ENCODE measurements at regions not wholly inside any gene's neighbourhood (a gene's known extent, or its start where the extent isn't known, plus 50 kb on each side); places are given as distances from the start of the nearest gene placed in this dataset.

GRCh38 chr22:44424867-44425693 is 73.0 kb downstream of the RTL6 start:
- TF ChIP-seq MYC (IDR thresholded peaks at IDR 0.05; ENCODE audit: low read depth, low read length) (no peak), POLR2A (IDR thresholded peaks at IDR 0.05; ENCODE audit: extremely low read depth, insufficient read length) (no peak)
- TF ChIP-seq, protein P1, sequence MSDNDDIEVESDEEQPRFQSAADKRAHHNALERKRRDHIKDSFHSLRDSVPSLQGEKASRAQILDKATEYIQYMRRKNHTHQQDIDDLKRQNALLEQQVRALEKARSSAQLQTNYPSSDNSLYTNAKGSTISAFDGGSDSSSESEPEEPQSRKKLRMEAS (IDR thresholded peaks at IDR 0.05; ENCODE audit: low read depth, low read length): no peak
- TF ChIP-seq, protein P2, sequence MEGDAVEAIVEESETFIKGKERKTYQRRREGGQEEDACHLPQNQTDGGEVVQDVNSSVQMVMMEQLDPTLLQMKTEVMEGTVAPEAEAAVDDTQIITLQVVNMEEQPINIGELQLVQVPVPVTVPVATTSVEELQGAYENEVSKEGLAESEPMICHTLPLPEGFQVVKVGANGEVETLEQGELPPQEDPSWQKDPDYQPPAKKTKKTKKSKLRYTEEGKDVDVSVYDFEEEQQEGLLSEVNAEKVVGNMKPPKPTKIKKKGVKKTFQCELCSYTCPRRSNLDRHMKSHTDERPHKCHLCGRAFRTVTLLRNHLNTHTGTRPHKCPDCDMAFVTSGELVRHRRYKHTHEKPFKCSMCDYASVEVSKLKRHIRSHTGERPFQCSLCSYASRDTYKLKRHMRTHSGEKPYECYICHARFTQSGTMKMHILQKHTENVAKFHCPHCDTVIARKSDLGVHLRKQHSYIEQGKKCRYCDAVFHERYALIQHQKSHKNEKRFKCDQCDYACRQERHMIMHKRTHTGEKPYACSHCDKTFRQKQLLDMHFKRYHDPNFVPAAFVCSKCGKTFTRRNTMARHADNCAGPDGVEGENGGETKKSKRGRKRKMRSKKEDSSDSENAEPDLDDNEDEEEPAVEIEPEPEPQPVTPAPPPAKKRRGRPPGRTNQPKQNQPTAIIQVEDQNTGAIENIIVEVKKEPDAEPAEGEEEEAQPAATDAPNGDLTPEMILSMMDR (IDR thresholded peaks at IDR 0.05; ENCODE audit: low read depth, low read length): no peak
- no peak overlapping the region for H3K4me3 ChIP-seq (ENCODE audit: low read depth, low read length)
- DNase-seq (ENCODE audit: low read depth): no peak

GRCh38 chr22:44424359-44424682 is 73.7 kb downstream of the RTL6 start:
- TF ChIP-seq POLR2A (IDR thresholded peaks at IDR 0.05; ENCODE audit: extremely low read depth, insufficient read length) (no peak), MYC (IDR thresholded peaks at IDR 0.05; ENCODE audit: low read depth, low read length) (no peak)
- TF ChIP-seq, protein P1 (IDR thresholded peaks at IDR 0.05; ENCODE audit: low read depth, low read length): no peak
- TF ChIP-seq, protein P2 (IDR thresholded peaks at IDR 0.05; ENCODE audit: low read depth, low read length): no peak
- DNase-seq (ENCODE audit: low read depth): no peak
- H3K4me3 ChIP-seq (ENCODE audit: low read depth, low read length): no peak overlapping the region

GRCh38 chr22:44423556-44424358 is 74.3 kb downstream of the RTL6 start:
- TF ChIP-seq, protein P2 (IDR thresholded peaks at IDR 0.05; ENCODE audit: low read depth, low read length): no peak
- TF ChIP-seq MYC (IDR thresholded peaks at IDR 0.05; ENCODE audit: low read depth, low read length) (no peak), POLR2A (IDR thresholded peaks at IDR 0.05; ENCODE audit: extremely low read depth, insufficient read length) (no peak)
- TF ChIP-seq, protein P1 (IDR thresholded peaks at IDR 0.05; ENCODE audit: low read depth, low read length): no peak
- H3K4me3 ChIP-seq (ENCODE audit: low read depth, low read length): no peak overlapping the region
- no peak for DNase-seq (ENCODE audit: low read depth)

DNA sequence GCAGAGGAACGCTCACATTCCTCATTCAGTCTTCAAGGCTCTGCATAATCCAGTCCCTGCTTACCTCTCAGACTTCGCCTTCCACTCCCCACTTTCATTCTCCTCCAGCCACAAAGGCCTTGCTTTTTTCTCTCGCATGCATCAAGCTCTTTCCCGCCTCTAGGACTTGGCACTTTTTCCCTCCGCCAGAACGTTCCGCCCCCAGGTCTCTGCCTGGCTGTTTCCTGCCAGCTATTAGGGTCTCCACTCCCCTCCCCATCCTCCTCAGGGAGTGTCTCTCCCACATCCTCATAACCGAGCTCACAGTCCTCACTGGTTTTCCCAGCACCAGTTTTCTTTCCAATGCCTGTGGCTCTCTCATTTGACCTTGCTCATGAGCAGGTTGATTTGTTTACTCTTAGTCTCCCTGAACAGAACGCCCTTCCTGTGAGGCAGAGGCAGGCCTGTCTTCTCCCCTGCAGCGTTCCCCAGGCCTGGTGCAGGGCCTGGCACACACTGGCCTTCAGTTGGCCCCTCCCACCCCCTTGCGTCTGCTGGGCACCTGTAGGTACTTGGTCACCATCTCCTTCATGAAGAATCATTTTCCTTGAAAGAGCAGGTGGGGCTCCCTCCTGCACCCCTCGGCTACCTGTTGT is 75.2 kb downstream of the RTL6 start:
- no peak overlapping the region for H3K4me3 ChIP-seq (ENCODE audit: low read depth, low read length)
- TF ChIP-seq, protein P1 (IDR thresholded peaks at IDR 0.05; ENCODE audit: low read depth, low read length): no peak
- TF ChIP-seq MYC (IDR thresholded peaks at IDR 0.05; ENCODE audit: low read depth, low read length): no peak
- no peak for TF ChIP-seq POLR2A (IDR thresholded peaks at IDR 0.05; ENCODE audit: extremely low read depth, insufficient read length)
- TF ChIP-seq, protein P2 (IDR thresholded peaks at IDR 0.05; ENCODE audit: low read depth, low read length): no peak
- DNase-seq (ENCODE audit: low read depth): no peak

GRCh38 chr22:44419429-44419828 is 78.6 kb downstream of the RTL6 start:
- DNase-seq (ENCODE audit: low read depth): no peak
- H3K4me3 ChIP-seq (ENCODE audit: low read depth, low read length): no peak overlapping the region
- TF ChIP-seq, protein P2 (IDR thresholded peaks at IDR 0.05; ENCODE audit: low read depth, low read length): no peak
- TF ChIP-seq, protein P1 (IDR thresholded peaks at IDR 0.05; ENCODE audit: low read depth, low read length): no peak
